Esophagus muscularis mucosa (tissue), 4 donors: ENCODE measurements at regions not wholly inside any gene's neighbourhood (a gene's known extent, or its start where the extent isn't known, plus 50 kb on each side); places are given as distances from the start of the nearest gene placed in this dataset.

Experiments
- DNase-seq: peaks from one replicate; pipeline ENCODE4 v3.0.0-alpha.2; 2017; ENCODE audit errors: extremely low spot score
- H3K27ac ChIP-seq, 4 donors: fragments of 200-600 bp; sonication (generic); replicated peaks in 1 of 4; 1 replicate in 3 of 4; 2 replicates in 1 of 4; pipeline ENCODE4 v1.5.1; 2016 to 2019; ENCODE audit warnings: mild to moderate bottlenecking in 1 of 4
- H3K27me3 ChIP-seq, 4 donors: fragments of 200-600 bp; sonication (generic); one replicate each; pipeline versions ENCODE4 v1.5.1 to v1.6.0; 2016 to 2019
- H3K36me3 ChIP-seq, 4 donors: fragments of 200-600 bp; sonication (generic); one replicate each; pipeline ENCODE4 v1.5.1; 2016 to 2019
- H3K4me1 ChIP-seq, 4 donors: fragments of 200-600 bp; sonication (generic); one replicate each; pipeline ENCODE4 v1.5.1; 2016 to 2019
- H3K4me3 ChIP-seq, 4 donors: fragments of 200-600 bp; sonication (generic); 1 replicate in 2 of 4; 2 replicates in 2 of 4; pipeline ENCODE4 v1.5.1; 2016 to 2019; ENCODE audit warnings: mild to moderate bottlenecking in 4 of 4, moderate library complexity in 1 of 4
- H3K9me3 ChIP-seq, 4 donors: fragments of 200-600 bp; sonication (generic); 1 replicate in 3 of 4; 2 replicates in 1 of 4; pipeline ENCODE4 v1.5.1; 2016 to 2019
- CTCF ChIP-seq, 3 experiments: fragments of 200-600 bp in 2 of 3; fragments of 450-650 bp in 1 of 3; sonication (generic) in 2 of 3; IDR thresholded peaks; one replicate each; pipeline ENCODE4 v1.5.1; 2017 to 2019; ENCODE audit warnings: antibody characterized with exemption in 3 of 3, mild to moderate bottlenecking in 2 of 3, moderate library complexity in 1 of 3
- EP300 ChIP-seq: sonication (generic); formaldehyde crosslinking; IDR thresholded peaks from one replicate; pipeline ENCODE4 v1.6.1; 2017; ENCODE audit warnings: antibody characterized with exemption
- POLR2A ChIP-seq: fragments of 450-650 bp; IDR thresholded peaks from one replicate; pipeline ENCODE4 v1.6.1; 2017; ENCODE audit warnings: antibody characterized with exemption, moderate library complexity, mild to moderate bottlenecking, low read depth
- POLR2AphosphoS5 ChIP-seq, 2 donors: sonication (generic); formaldehyde crosslinking; IDR thresholded peaks; one replicate each; pipeline ENCODE4 v1.6.1; 2017; ENCODE audit warnings: antibody characterized with exemption in 2 of 2
- WGBS: methylation state at CpG from one replicate; pipeline ENCODE4 v1.1.5; 2018; 5-methylcytosine and 5-hydroxymethylcytosine counted together
- intact Hi-C: fragments of 100-400 bp; cut with DNase I; formaldehyde crosslinking; loops from one replicate; pipeline ENCODE4 v1.15.1; 2023

- intact Hi-C loops: no loop called here
- WGBS: 79% methylated on average over 7 of the region's 7 CpGs
- TF ChIP-seq POLR2AphosphoS5 (IDR thresholded peaks at IDR 0.05) (no peak), CTCF (IDR thresholded peaks at IDR 0.05) (no peak), POLR2A (no peak), EP300 (no peak)
- Histone ChIP-seq H3K4me1 (peaks cover 0 to 8% (median 4%) of the 10 kb centered on the region in 4 donors), H3K27me3 (peaks cover 0 to 13% (median 0%) of the 10 kb centered on the region in 4 donors), H3K36me3 (no peaks in the 10 kb centered on the region), H3K9me3 (no peaks in the 10 kb centered on the region), H3K27ac (no peak overlapping the region), H3K4me3 (no peak overlapping the region)
- DNase-seq: no peak
Measured at GRCh38 chr22:27386186-27386585, 415.4 kb downstream of the MN1 start.

GRCh38 chr22:27387561-27387960 lies 414.0 kb downstream of the MN1 start:
- peaks cover 0 to 13% (median 0%) of the 10 kb centered on the region in 4 donors for H3K27me3 ChIP-seq
- TF ChIP-seq POLR2AphosphoS5 (IDR thresholded peaks at IDR 0.05): no peak
- TF ChIP-seq POLR2A: no peak
- no peak for TF ChIP-seq CTCF (IDR thresholded peaks at IDR 0.05)
- no peak for TF ChIP-seq EP300
- WGBS: 82% methylated on average over 6 of the region's 6 CpGs
- DNase-seq: no peak
- H3K4me1 ChIP-seq: peaks cover 0 to 14% (median 9%) of the 10 kb centered on the region in 4 donors
- H3K4me3 ChIP-seq: no peak overlapping the region
- no peaks in the 10 kb centered on the region for H3K9me3 ChIP-seq
- no peak overlapping the region for H3K27ac ChIP-seq
- H3K36me3 ChIP-seq: no peaks in the 10 kb centered on the region
- intact Hi-C loops: no loop called here

- H3K27me3 ChIP-seq: peaks cover 0 to 13% (median 0%) of the 10 kb centered on the region in 4 donors
- H3K27ac ChIP-seq: no peak overlapping the region
- H3K9me3 ChIP-seq: no peaks in the 10 kb centered on the region
- peaks cover 0 to 14% (median 9%) of the 10 kb centered on the region in 4 donors for H3K4me1 ChIP-seq
- no peak for DNase-seq
- H3K4me3 ChIP-seq: no peak overlapping the region
- intact Hi-C loops: no loop called here
- WGBS: 86% methylated on average over 3 of the region's 3 CpGs
- H3K36me3 ChIP-seq: no peaks in the 10 kb centered on the region
- TF ChIP-seq EP300 (no peak), CTCF (IDR thresholded peaks at IDR 0.05) (no peak), POLR2A (no peak)
Measured at GRCh38 chr22:27388090-27388600, 413.4 kb downstream of the MN1 start.

- intact Hi-C loops: no loop called here
- no peak overlapping the region for H3K27ac ChIP-seq
- H3K36me3 ChIP-seq: no peaks in the 10 kb centered on the region
- no peaks in the 10 kb centered on the region for H3K9me3 ChIP-seq
- WGBS: 86% methylated on average over 2 of the region's 2 CpGs
- H3K4me3 ChIP-seq: no peak overlapping the region
- H3K4me1 ChIP-seq: peaks cover 0 to 14% (median 9%) of the 10 kb centered on the region in 4 donors
- TF ChIP-seq POLR2A (no peak), POLR2AphosphoS5 (IDR thresholded peaks at IDR 0.05) (no peak), CTCF (IDR thresholded peaks at IDR 0.05) (no peak), EP300 (no peak)
- DNase-seq: no peak
- H3K27me3 ChIP-seq: peaks cover 0 to 7% (median 0%) of the 10 kb centered on the region in 4 donors
Measured at GRCh38 chr22:27389727-27390075, 411.9 kb downstream of the MN1 start.
